ENCODE measurements at regions not wholly inside any gene's neighbourhood (a gene's known extent, or its start where the extent isn't known, plus 50 kb on each side); places are given as distances from the start of the nearest gene placed in this dataset.

GRCh38 chrX:98568795-98569194 lies 1685.1 kb downstream of the RPA4 start:
- Histone ChIP-seq H2BK120ac (replicated peaks; ENCODE audit: low read depth, low read length) (no peak overlapping the region), H3K9ac (replicated peaks in 1 of 4; ENCODE audit: extremely low read depth in 1 of 4, low read depth in 3 of 4, low read length in 3 of 4) (no peak overlapping the region), H3K4me1 (replicated peaks in 1 of 4; ENCODE audit: control insufficient read depth in 3 of 4, insufficient read depth in 4 of 4, low read length in 3 of 4) (peaks cover 0 to 9% (median 0%) of the 10 kb centered on the region in 4 experiments; a peak in 1 of 7 replicates), H3K18ac (ENCODE audit: extremely low read depth, low read length) (no peak overlapping the region), H3K9me3 (ENCODE audit: insufficient read depth in 2 of 2, low read depth in 1 of 2, low read length in 1 of 2) (no peaks in the 10 kb centered on the region), H4K20me1 (replicated peaks in 1 of 2; ENCODE audit: control insufficient read depth in 1 of 2, insufficient read depth in 2 of 2, low read length in 2 of 2) (no peaks in the 10 kb centered on the region), H2AFZ (ENCODE audit: low read length) (no peak overlapping the region), H3K79me2 (ENCODE audit: control insufficient read depth in 1 of 2, insufficient read depth in 2 of 2, low read length in 2 of 2) (peaks cover 0 to 1% of the 10 kb centered on the region in 2 experiments; a peak in 3 of 4 replicates), H2BK5ac (ENCODE audit: low read depth, low read length) (no peak overlapping the region), H3K36me3 (ENCODE audit: control insufficient read depth in 2 of 4, insufficient read depth in 4 of 4, low read length in 3 of 4) (no peaks in the 10 kb centered on the region), H4K5ac (ENCODE audit: insufficient read length, low read depth, low read length) (no peak overlapping the region), H3K14ac (ENCODE audit: insufficient read length) (no peak overlapping the region), H2AK5ac (ENCODE audit: low read depth, low read length) (no peak overlapping the region), H3K23me2 (ENCODE audit: low read depth, low read length) (no peaks in the 10 kb centered on the region), H3K4me3 (ENCODE audit: extremely low read depth in 1 of 4, insufficient read depth in 2 of 4, low read depth in 3 of 4, low read length in 4 of 4) (no peak overlapping the region), H3K27me3 (replicated peaks in 1 of 4; ENCODE audit: control insufficient read depth in 3 of 4, extremely low read depth in 1 of 4, insufficient read depth in 3 of 4, low read length in 3 of 4) (no peaks in the 10 kb centered on the region), H2BK20ac (ENCODE audit: low read length) (no peak overlapping the region), H3K4me2 (ENCODE audit: insufficient read depth in 1 of 2, low read depth in 2 of 2, low read length in 2 of 2) (no peak overlapping the region), H4K91ac (replicated peaks; ENCODE audit: insufficient read length, low read length) (no peak overlapping the region), H3K56ac (replicated peaks; ENCODE audit: insufficient read length, low read depth, low read length) (no peak overlapping the region), H2BK12ac (ENCODE audit: low read depth, low read length) (no peak overlapping the region), H2BK15ac (ENCODE audit: low read length) (no peak overlapping the region), H3K23ac (ENCODE audit: insufficient read length) (no peak overlapping the region), H3K4ac (replicated peaks; ENCODE audit: insufficient read length, low read depth, low read length) (no peak overlapping the region), H4K8ac (ENCODE audit: extremely low read depth, insufficient read depth, low read length) (no peak overlapping the region), H3K79me1 (ENCODE audit: low read depth, low read length) (no peaks in the 10 kb centered on the region), H3K27ac (ENCODE audit: low read depth, low read length) (no peak overlapping the region)
- no peak for FAIRE-seq
- CTCF ChIA-PET (ENCODE audit: partially characterized antibody), result no interaction called here
- 79% methylated on average over 2 of the region's 2 CpGs; no CpG with 5 or more reads in 1 of the 2 experiments for WGBS, 2 experiments (ENCODE audit: extremely low coverage in 1 of 2, insufficient coverage in 1 of 2, insufficient read length in 1 of 2, insufficient replicate concordance in 2 of 2, low coverage in 1 of 2, low lambda C conversion rate in 2 of 2, missing lambda C conversion rate in 1 of 2)
- POLR2A ChIA-PET (ENCODE audit: partially characterized antibody), result no interaction called here
- DNase-seq (ENCODE audit: low read depth in 1 of 2, low spot score in 2 of 2), result no peak
- no peak for TF ChIP-seq JUND (IDR thresholded peaks at IDR 0.05; ENCODE audit: low read length)
- TF ChIP-seq ATF3 (IDR thresholded peaks at IDR 0.05; ENCODE audit: insufficient read depth, low read depth, low read length), result no peak
- TF ChIP-seq SP4 (IDR thresholded peaks at IDR 0.05; ENCODE audit: low read length), result no peak
- no peak for TF ChIP-seq TAF7 (optimal IDR thresholded peaks at IDR 0.05; ENCODE audit: borderline replicate concordance, low read depth, low read length)
- TF ChIP-seq MAFK (IDR thresholded peaks at IDR 0.05; ENCODE audit: low read depth, low read length), result no peak
- no peak for TF ChIP-seq TEAD4 (IDR thresholded peaks at IDR 0.05; ENCODE audit: low read depth, low read length)
- no peak for TF ChIP-seq CTCF (IDR thresholded peaks at IDR 0.05; ENCODE audit: control extremely low read depth in 1 of 3, insufficient read depth in 1 of 3, low read depth in 1 of 3, low read length in 3 of 3)
- no peak for TF ChIP-seq PHF8 (conservative IDR thresholded peaks at IDR 0.05; ENCODE audit: low read depth, low read length)
- no peak for TF ChIP-seq ATF2 (IDR thresholded peaks at IDR 0.05; ENCODE audit: low read length)
- no peak for TF ChIP-seq EP300 (IDR thresholded peaks at IDR 0.05; ENCODE audit: borderline replicate concordance in 1 of 2, low read depth in 2 of 2, low read length in 2 of 2)
